Neural cell (in vitro differentiated cells): ENCODE measurements at regions not wholly inside any gene's neighbourhood (a gene's known extent, or its start where the extent isn't known, plus 50 kb on each side); places are given as distances from the start of the nearest gene placed in this dataset.

ENCODE experiments used
- H2AFZ ChIP-seq: fragments of 200-600, 300-800 bp; sonication (generic), shearing (Covaris generic); 2 replicates; pipeline ENCODE4 v1.6.0; 2014; ENCODE audit warnings: low read depth, mild to moderate bottlenecking, antibody characterized with exemption, low read length, moderate library complexity
- H3F3A ChIP-seq: fragments of 200-600 bp; shearing (Covaris generic); 2 replicates; pipeline ENCODE4 v1.6.1; 2016; ENCODE audit warnings: mild to moderate bottlenecking, moderate library complexity, mixed read lengths, antibody characterized with exemption, low read length; ENCODE audit not compliant: insufficient read depth, poor library complexity, severe bottlenecking
- H3K27ac ChIP-seq: fragments of 200-600, 300-800 bp; sonication (generic), shearing (Covaris generic); 2 replicates; pipeline ENCODE4 v1.5.1; 2014; ENCODE audit warnings: mild to moderate bottlenecking, low read length, moderate library complexity
- H3K27me3 ChIP-seq: fragments of 300-800, 200-600 bp; sonication (generic), shearing (Covaris generic); 2 replicates; pipeline ENCODE4 v1.6.0; 2014; ENCODE audit warnings: mild to moderate bottlenecking, low read depth, low read length, moderate library complexity; ENCODE audit not compliant: insufficient read depth
- H3K36me3 ChIP-seq: fragments of 300-800, 200-600 bp; sonication (generic), shearing (Covaris generic); 2 replicates; pipeline ENCODE4 v1.5.1; 2014; ENCODE audit warnings: mild to moderate bottlenecking, antibody characterized with exemption, low read length, moderate library complexity; ENCODE audit not compliant: insufficient read depth
- H3K4me2 ChIP-seq: fragments of 300-800, 200-600 bp; sonication (generic), shearing (Covaris generic); 2 replicates; pipeline ENCODE4 v1.6.0; 2014; ENCODE audit warnings: mild to moderate bottlenecking, low read length
- H3K4me3 ChIP-seq: fragments of 300-800, 200-600 bp; sonication (generic), shearing (Covaris generic); 2 replicates; pipeline ENCODE4 v1.5.1; 2014; ENCODE audit warnings: mild to moderate bottlenecking, low read length, moderate library complexity
- H3K79me2 ChIP-seq: fragments of 200-600 bp; shearing (Covaris generic); replicated peaks from 2 replicates; pipeline ENCODE4 v1.6.0; 2014; ENCODE audit warnings: mild to moderate bottlenecking, low read length, moderate library complexity; ENCODE audit not compliant: insufficient read depth
- H3K9ac ChIP-seq: fragments of 300-800, 200-600 bp; sonication (generic), shearing (Covaris generic); 2 replicates; pipeline ENCODE4 v1.6.1; 2016; ENCODE audit warnings: mild to moderate bottlenecking, low read length, mixed read lengths
- H3K9me2 ChIP-seq: fragments of 200-600 bp; shearing (Covaris generic); 2 replicates; pipeline ENCODE4 v1.6.1; 2016; ENCODE audit warnings: mild to moderate bottlenecking, low read length, mixed read lengths; ENCODE audit not compliant: insufficient read depth
- H3K9me3 ChIP-seq: fragments of 200-600, 300-800 bp; sonication (generic), shearing (Covaris generic); 2 replicates; pipeline ENCODE4 v1.6.1; 2016; ENCODE audit warnings: mild to moderate bottlenecking, mixed run types, low read length, moderate library complexity, mixed read lengths
- H4K20me1 ChIP-seq: fragments of 200-600 bp; shearing (Covaris generic); 2 replicates; pipeline ENCODE4 v1.6.1; 2016; ENCODE audit warnings: mild to moderate bottlenecking, mixed run types; ENCODE audit not compliant: insufficient read depth
- EP300 ChIP-seq: fragments of 450-650 bp; conservative IDR thresholded peaks from 2 replicates; pipeline ENCODE4 v1.6.1; 2014; ENCODE audit warnings: antibody characterized with exemption, mild to moderate bottlenecking, moderate library complexity; ENCODE audit not compliant: poor library complexity, severe bottlenecking
- EZH2 ChIP-seq: fragments of 200-600, 300-800 bp; shearing (Covaris generic), sonication (generic); IDR thresholded peaks from 2 replicates; pipeline ENCODE4 v1.6.1; 2014; ENCODE audit warnings: antibody characterized with exemption, low read length, borderline replicate concordance, mild to moderate bottlenecking; ENCODE audit not compliant: insufficient read depth, poor library complexity, severe bottlenecking
- MXI1 ChIP-seq: fragments of 450-650 bp; conservative IDR thresholded peaks from 2 replicates; pipeline ENCODE4 v1.6.1; 2014; ENCODE audit warnings: antibody characterized with exemption, mild to moderate bottlenecking; ENCODE audit not compliant: poor library complexity, severe bottlenecking
- POLR2AphosphoS5 ChIP-seq: IDR thresholded peaks from 2 replicates; pipeline ENCODE4 v1.6.1; 2012
- RAD21 ChIP-seq: fragments of 450-650 bp; conservative IDR thresholded peaks from 2 replicates; pipeline ENCODE4 v1.6.1; 2014; ENCODE audit warnings: antibody characterized with exemption, mild to moderate bottlenecking, moderate library complexity
- SMC3 ChIP-seq: fragments of 450-650 bp; conservative IDR thresholded peaks from 2 replicates; pipeline ENCODE4 v1.6.1; 2014; ENCODE audit warnings: antibody characterized with exemption, mild to moderate bottlenecking, moderate library complexity; ENCODE audit not compliant: poor library complexity
- TAF1 ChIP-seq: IDR thresholded peaks from 2 replicates; pipeline ENCODE4 v1.6.1; 2012; ENCODE audit warnings: low read depth
- TF ChIP-seq, protein P1 (sequence below): fragments of 450-650 bp; IDR thresholded peaks from 2 replicates; pipeline ENCODE4 v1.5.1; 2014; ENCODE audit warnings: antibody characterized with exemption, mild to moderate bottlenecking, moderate library complexity; ENCODE audit not compliant: poor library complexity, severe bottlenecking
- TF ChIP-seq, protein P2 (sequence below): IDR thresholded peaks from 2 replicates; pipeline ENCODE4 v1.6.1; 2012; ENCODE audit warnings: borderline replicate concordance

DNA sequence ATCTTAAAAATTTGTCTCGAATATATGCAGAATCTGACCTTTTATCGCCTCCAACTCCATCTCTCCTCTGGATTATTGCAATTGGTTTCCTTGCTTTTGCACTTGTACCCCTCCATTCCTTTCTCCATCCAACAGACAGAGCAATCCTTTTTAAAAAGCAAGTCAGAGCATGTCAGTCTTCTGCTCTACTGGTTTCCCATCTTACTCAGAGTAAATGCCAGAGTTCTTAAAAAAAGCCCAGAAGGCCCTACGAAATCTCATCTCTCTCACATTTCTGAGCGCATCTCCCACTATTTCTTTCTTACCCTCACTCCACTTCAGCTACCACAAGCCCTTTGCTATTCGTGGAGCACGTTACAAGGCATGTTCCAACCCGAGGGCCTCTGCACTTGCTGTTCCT, 236.9 kb upstream of the DDHD1 start:
- H4K20me1 ChIP-seq, result no peaks in the 10 kb centered on the region
- H3K9me3 ChIP-seq, result no peaks in the 10 kb centered on the region
- no peaks in the 10 kb centered on the region for H3K36me3 ChIP-seq
- no peaks in the 10 kb centered on the region for H3F3A ChIP-seq
- TF ChIP-seq MXI1 (no peak), TAF1 (no peak), SMC3 (no peak), EP300 (no peak), EZH2 (no peak), RAD21 (no peak), POLR2AphosphoS5 (no peak)
- TF ChIP-seq, protein P1, sequence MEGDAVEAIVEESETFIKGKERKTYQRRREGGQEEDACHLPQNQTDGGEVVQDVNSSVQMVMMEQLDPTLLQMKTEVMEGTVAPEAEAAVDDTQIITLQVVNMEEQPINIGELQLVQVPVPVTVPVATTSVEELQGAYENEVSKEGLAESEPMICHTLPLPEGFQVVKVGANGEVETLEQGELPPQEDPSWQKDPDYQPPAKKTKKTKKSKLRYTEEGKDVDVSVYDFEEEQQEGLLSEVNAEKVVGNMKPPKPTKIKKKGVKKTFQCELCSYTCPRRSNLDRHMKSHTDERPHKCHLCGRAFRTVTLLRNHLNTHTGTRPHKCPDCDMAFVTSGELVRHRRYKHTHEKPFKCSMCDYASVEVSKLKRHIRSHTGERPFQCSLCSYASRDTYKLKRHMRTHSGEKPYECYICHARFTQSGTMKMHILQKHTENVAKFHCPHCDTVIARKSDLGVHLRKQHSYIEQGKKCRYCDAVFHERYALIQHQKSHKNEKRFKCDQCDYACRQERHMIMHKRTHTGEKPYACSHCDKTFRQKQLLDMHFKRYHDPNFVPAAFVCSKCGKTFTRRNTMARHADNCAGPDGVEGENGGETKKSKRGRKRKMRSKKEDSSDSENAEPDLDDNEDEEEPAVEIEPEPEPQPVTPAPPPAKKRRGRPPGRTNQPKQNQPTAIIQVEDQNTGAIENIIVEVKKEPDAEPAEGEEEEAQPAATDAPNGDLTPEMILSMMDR, result no peak
- TF ChIP-seq, protein P2, sequence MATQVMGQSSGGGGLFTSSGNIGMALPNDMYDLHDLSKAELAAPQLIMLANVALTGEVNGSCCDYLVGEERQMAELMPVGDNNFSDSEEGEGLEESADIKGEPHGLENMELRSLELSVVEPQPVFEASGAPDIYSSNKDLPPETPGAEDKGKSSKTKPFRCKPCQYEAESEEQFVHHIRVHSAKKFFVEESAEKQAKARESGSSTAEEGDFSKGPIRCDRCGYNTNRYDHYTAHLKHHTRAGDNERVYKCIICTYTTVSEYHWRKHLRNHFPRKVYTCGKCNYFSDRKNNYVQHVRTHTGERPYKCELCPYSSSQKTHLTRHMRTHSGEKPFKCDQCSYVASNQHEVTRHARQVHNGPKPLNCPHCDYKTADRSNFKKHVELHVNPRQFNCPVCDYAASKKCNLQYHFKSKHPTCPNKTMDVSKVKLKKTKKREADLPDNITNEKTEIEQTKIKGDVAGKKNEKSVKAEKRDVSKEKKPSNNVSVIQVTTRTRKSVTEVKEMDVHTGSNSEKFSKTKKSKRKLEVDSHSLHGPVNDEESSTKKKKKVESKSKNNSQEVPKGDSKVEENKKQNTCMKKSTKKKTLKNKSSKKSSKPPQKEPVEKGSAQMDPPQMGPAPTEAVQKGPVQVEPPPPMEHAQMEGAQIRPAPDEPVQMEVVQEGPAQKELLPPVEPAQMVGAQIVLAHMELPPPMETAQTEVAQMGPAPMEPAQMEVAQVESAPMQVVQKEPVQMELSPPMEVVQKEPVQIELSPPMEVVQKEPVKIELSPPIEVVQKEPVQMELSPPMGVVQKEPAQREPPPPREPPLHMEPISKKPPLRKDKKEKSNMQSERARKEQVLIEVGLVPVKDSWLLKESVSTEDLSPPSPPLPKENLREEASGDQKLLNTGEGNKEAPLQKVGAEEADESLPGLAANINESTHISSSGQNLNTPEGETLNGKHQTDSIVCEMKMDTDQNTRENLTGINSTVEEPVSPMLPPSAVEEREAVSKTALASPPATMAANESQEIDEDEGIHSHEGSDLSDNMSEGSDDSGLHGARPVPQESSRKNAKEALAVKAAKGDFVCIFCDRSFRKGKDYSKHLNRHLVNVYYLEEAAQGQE, result no peak
- no peak overlapping the region for H3K9ac ChIP-seq
- no peak overlapping the region for H3K4me3 ChIP-seq
- H3K27ac ChIP-seq, result no peak overlapping the region
- H3K9me2 ChIP-seq, result no peaks in the 10 kb centered on the region
- H3K79me2 ChIP-seq, result no peaks in the 10 kb centered on the region
- no peak overlapping the region for H2AFZ ChIP-seq
- H3K4me2 ChIP-seq, result no peak overlapping the region
- H3K27me3 ChIP-seq, result no peaks in the 10 kb centered on the region

DNA sequence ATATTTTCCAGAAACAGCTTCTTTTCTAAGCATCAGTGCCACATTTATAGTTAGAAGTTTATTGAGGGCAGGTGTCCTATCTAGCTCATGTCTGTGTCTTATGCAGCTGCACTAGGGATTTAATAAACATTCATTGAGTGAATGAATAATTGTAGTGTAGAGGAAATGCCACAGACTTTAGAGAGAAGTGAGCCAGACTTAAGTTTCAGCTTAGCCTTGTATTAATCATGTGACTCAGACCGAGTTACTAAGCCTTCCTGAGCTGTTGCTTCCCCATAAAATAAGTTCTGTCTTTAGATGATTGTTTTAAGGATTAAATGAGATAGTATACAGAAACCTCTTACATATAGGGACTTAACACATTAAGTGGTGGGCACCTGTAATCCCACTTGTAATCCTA, 236.1 kb upstream of the DDHD1 start:
- H3F3A ChIP-seq, result no peaks in the 10 kb centered on the region
- TF ChIP-seq POLR2AphosphoS5 (no peak), TAF1 (no peak), EP300 (no peak), SMC3 (no peak), EZH2 (no peak)
- TF ChIP-seq, protein P2, result no peak
- TF ChIP-seq, protein P1, result no peak
- H3K79me2 ChIP-seq, result no peaks in the 10 kb centered on the region
- H3K27ac ChIP-seq, result no peak overlapping the region
- no peaks in the 10 kb centered on the region for H4K20me1 ChIP-seq
- no peaks in the 10 kb centered on the region for H3K27me3 ChIP-seq
- no peaks in the 10 kb centered on the region for H3K9me3 ChIP-seq
- H3K9ac ChIP-seq, result no peak overlapping the region
- no peak overlapping the region for H3K4me2 ChIP-seq
- no peaks in the 10 kb centered on the region for H3K36me3 ChIP-seq
- H3K4me3 ChIP-seq, result no peak overlapping the region
- H3K9me2 ChIP-seq, result no peaks in the 10 kb centered on the region
- H2AFZ ChIP-seq, result no peak overlapping the region
